ENCODE measurements at regions not wholly inside any gene's neighbourhood (a gene's known extent, or its start where the extent isn't known, plus 50 kb on each side); places are given as distances from the start of the nearest gene placed in this dataset.
"Not testable (repeated sequence)": the region's sequence is repeated elsewhere in the genome, so short reads cannot be mapped to it uniquely, and the experiment has no call there.

DNA sequence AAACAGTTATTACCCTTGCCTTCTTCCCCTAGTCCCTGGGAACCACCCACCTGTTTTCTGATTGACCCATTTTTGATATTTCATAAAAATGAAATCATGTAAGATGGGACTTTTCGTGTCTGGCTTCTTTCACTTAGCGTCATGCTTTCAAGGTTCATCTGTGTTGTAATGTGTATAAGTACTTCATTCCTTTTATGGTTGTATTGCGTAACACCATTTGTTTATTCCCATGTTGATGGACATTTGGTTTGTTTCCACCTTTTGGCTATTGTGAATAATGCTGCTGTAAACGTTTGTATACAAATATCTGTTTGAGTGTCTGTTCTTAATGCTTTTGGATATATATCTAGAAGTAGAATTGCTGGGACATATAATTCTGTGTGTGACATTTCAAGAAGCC is 650.1 kb upstream of the COX7C start:
- no peak for DNase-seq (ENCODE audit: low spot score)
- TF ChIP-seq, protein P1, sequence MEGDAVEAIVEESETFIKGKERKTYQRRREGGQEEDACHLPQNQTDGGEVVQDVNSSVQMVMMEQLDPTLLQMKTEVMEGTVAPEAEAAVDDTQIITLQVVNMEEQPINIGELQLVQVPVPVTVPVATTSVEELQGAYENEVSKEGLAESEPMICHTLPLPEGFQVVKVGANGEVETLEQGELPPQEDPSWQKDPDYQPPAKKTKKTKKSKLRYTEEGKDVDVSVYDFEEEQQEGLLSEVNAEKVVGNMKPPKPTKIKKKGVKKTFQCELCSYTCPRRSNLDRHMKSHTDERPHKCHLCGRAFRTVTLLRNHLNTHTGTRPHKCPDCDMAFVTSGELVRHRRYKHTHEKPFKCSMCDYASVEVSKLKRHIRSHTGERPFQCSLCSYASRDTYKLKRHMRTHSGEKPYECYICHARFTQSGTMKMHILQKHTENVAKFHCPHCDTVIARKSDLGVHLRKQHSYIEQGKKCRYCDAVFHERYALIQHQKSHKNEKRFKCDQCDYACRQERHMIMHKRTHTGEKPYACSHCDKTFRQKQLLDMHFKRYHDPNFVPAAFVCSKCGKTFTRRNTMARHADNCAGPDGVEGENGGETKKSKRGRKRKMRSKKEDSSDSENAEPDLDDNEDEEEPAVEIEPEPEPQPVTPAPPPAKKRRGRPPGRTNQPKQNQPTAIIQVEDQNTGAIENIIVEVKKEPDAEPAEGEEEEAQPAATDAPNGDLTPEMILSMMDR (IDR thresholded peaks at IDR 0.05): no peak
- H3K36me3 Mint-ChIP-seq (ENCODE audit: low read depth): no peaks in the 10 kb centered on the region
- no peaks in the 10 kb centered on the region for H3K4me1 Mint-ChIP-seq (ENCODE audit: low read depth)
- peaks cover 7% of the 10 kb centered on the region for H3K27me3 Mint-ChIP-seq (ENCODE audit: low read depth)
- no peak overlapping the region for H3K4me3 Mint-ChIP-seq (ENCODE audit: unreplicated experiment)
- H3K27ac Mint-ChIP-seq (ENCODE audit: unreplicated experiment): no peak overlapping the region
- peaks cover 5% of the 10 kb centered on the region for H3K9me3 Mint-ChIP-seq (ENCODE audit: low read depth)

DNA sequence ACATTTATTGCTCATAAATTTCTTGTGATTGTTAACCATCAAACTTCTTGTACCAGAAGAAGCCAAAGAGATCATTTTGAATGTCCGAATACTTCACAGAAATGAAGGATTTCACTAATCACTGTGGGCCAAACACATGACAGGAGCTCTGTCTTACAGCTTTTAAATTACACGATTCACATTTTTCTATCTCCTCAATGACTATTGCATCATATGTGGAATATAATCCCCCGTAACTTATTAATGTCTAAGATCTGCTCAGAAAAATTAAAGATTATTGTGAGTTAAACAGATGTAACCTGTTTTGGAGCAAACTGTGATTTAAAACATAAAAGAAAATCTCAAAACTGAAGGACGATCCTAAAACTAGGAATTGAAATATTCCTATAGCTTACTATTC is 645.2 kb upstream of the COX7C start:
- peaks cover 5% of the 10 kb centered on the region for H3K9me3 Mint-ChIP-seq (ENCODE audit: low read depth)
- no peak for DNase-seq (ENCODE audit: low spot score)
- no peaks in the 10 kb centered on the region for H3K36me3 Mint-ChIP-seq (ENCODE audit: low read depth)
- TF ChIP-seq, protein P1 (IDR thresholded peaks at IDR 0.05): no peak
- no peak overlapping the region for H3K27ac Mint-ChIP-seq (ENCODE audit: unreplicated experiment)
- peaks cover 10% of the 10 kb centered on the region for H3K27me3 Mint-ChIP-seq (ENCODE audit: low read depth)
- H3K4me1 Mint-ChIP-seq (ENCODE audit: low read depth): no peaks in the 10 kb centered on the region
- H3K4me3 Mint-ChIP-seq (ENCODE audit: unreplicated experiment): no peak overlapping the region

DNA sequence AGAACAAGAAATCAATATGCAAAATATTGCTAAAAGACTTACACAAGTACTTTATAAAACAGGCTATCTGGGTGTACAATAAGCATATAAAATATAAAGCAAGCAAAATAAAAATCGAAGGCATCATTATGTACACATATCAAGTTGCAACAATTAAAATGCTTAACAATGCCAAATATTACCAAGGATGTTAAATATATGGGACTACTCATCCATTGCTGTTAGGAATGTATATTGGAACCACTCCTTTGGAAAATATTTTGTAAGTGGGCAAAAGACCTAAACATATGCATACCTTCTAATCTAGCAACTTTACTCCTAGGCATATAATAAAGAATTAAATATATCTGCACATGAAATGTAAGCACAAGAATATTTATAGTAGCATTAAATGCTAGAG is 632.6 kb upstream of the COX7C start:
- TF ChIP-seq, protein P1 (IDR thresholded peaks at IDR 0.05): no peak
- peaks cover 5% of the 10 kb centered on the region for H3K9me3 Mint-ChIP-seq (ENCODE audit: low read depth)
- H3K36me3 Mint-ChIP-seq (ENCODE audit: low read depth): no peaks in the 10 kb centered on the region
- H3K4me1 Mint-ChIP-seq (ENCODE audit: low read depth): no peaks in the 10 kb centered on the region
- H3K4me3 Mint-ChIP-seq (ENCODE audit: unreplicated experiment): no peak overlapping the region
- no peak overlapping the region for H3K27ac Mint-ChIP-seq (ENCODE audit: unreplicated experiment)
- DNase-seq (ENCODE audit: low spot score): no peak
- peaks cover 2% of the 10 kb centered on the region for H3K27me3 Mint-ChIP-seq (ENCODE audit: low read depth)

DNA sequence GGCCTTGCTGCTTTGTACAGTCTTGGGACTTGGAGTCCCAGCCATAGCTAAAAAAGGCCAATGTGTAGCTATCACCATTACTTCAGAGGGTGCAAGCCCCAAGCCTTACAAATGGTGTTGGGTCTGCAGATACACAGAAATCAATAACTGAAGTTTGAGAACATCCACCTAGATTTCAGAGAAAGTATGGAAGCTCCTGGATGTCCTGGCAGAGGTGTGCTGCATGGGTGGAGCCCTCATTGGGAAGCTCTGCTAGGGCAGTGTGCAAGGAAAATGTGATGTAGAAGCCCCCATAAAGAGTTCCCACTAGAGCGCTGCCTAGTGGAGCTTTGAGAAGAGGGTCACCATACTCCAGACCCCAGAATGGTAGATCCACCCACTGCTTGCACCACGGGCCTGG is 626.7 kb upstream of the COX7C start:
- H3K27ac Mint-ChIP-seq (ENCODE audit: unreplicated experiment): no peak overlapping the region
- H3K4me1 Mint-ChIP-seq (ENCODE audit: low read depth): no peaks in the 10 kb centered on the region
- TF ChIP-seq, protein P1 (IDR thresholded peaks at IDR 0.05): no peak
- peaks cover 1% of the 10 kb centered on the region for H3K27me3 Mint-ChIP-seq (ENCODE audit: low read depth)
- no peak for DNase-seq (ENCODE audit: low spot score)
- H3K36me3 Mint-ChIP-seq (ENCODE audit: low read depth): no peaks in the 10 kb centered on the region
- peaks cover 14% of the 10 kb centered on the region for H3K9me3 Mint-ChIP-seq (ENCODE audit: low read depth)
- no peak overlapping the region for H3K4me3 Mint-ChIP-seq (ENCODE audit: unreplicated experiment)

DNA sequence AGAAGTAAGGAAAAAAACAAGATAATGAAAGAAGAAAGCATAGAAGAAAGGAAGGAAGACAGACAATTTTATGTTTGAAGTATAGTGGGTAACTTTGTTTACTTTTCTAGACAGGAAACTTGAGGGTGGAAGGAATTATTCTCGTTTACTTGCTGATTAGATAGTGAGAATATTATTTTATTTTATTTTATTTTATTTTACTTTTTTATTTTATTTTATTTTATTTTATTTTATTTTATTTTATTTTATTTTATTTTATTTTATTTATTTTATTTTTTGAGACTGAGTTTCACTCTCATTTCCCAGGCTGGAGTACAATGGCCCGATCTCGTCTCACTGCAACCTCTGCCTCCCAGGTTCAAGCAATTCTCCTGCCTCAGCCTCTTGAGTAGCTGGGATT is 623.1 kb upstream of the COX7C start:
- peaks cover 16% of the 10 kb centered on the region for H3K9me3 Mint-ChIP-seq (ENCODE audit: low read depth)
- not testable (repeated sequence) for H3K27me3 Mint-ChIP-seq (ENCODE audit: low read depth); H3K4me3 Mint-ChIP-seq (ENCODE audit: unreplicated experiment); H3K36me3 Mint-ChIP-seq (ENCODE audit: low read depth); H3K4me1 Mint-ChIP-seq (ENCODE audit: low read depth); DNase-seq (ENCODE audit: low spot score); H3K27ac Mint-ChIP-seq (ENCODE audit: unreplicated experiment)

DNA sequence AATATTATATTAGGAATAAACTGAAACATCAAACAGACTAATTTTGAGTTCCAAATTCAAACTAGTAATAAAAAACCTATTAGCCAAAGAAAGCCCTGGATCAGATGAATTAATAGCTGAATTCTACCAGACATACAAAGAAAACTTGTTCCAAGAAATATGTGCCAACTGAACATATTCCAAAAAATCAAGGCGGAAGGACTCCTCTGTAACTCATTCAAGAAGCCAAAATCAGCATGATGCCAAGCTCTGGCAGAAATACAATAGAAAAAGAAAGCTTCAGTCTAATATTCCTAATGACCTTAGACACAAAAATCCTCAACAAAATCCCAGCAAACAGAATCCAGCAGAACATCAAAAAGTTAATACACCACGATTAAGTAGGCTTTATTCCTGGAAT is 619.1 kb upstream of the COX7C start:
- TF ChIP-seq, protein P1 (IDR thresholded peaks at IDR 0.05): no peak
- Mint-ChIP-seq H3K4me3 (ENCODE audit: unreplicated experiment) (no peak overlapping the region), H3K9me3 (ENCODE audit: low read depth) (peaks cover 7% of the 10 kb centered on the region), H3K27me3 (ENCODE audit: low read depth) (peaks cover 3% of the 10 kb centered on the region), H3K36me3 (ENCODE audit: low read depth) (no peaks in the 10 kb centered on the region), H3K4me1 (ENCODE audit: low read depth) (no peaks in the 10 kb centered on the region), H3K27ac (ENCODE audit: unreplicated experiment) (no peak overlapping the region)
- no peak for DNase-seq (ENCODE audit: low spot score)
